ENCODE measurements at regions not wholly inside any gene's neighbourhood (a gene's known extent, or its start where the extent isn't known, plus 50 kb on each side); places are given as distances from the start of the nearest gene placed in this dataset.
"Not testable (repeated sequence)": the region's sequence is repeated elsewhere in the genome, so short reads cannot be mapped to it uniquely, and the experiment has no call there.

- TF ChIP-seq CTCF, EP300 (IDR thresholded peaks at IDR 0.05): not testable (repeated sequence)
Measured at GRCh38 chr17:15864061-15864460, 80.9 kb upstream of the ADORA2B start.

Data from upper lobe of left lung (tissue), 4 donors.